Right renal pelvis (tissue), 4 donors: ENCODE measurements at regions not wholly inside any gene's neighbourhood (a gene's known extent, or its start where the extent isn't known, plus 50 kb on each side); places are given as distances from the start of the nearest gene placed in this dataset.

Experiments used
- DNase-seq, 4 donors: peaks; one replicate each; pipeline ENCODE4 v3.0.0-alpha.2; 2013; ENCODE audit warnings: low read depth in 4 of 4, low spot score in 3 of 4, missing footprints in 1 of 4

DNA sequence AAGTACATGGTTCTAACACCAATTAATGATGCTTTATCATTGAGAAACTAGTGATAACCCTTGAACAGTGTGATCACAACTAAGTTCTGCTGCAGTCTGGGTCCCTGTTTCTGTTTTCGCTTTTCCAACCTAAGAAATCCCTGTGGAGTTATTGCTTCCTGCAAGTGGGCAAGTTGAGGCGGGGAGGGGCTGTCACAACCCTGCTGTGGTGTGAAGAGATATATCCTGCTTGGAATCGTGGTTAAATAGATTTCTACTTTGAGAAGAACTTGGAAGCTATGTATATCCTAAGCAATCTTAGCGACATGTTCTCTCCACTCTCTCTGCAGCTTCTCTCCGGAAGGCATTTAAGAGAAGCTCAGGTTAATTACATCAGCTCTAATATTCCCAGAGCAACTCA lies 1223.6 kb downstream of the EPHA7 start:
- no peak for DNase-seq

DNA sequence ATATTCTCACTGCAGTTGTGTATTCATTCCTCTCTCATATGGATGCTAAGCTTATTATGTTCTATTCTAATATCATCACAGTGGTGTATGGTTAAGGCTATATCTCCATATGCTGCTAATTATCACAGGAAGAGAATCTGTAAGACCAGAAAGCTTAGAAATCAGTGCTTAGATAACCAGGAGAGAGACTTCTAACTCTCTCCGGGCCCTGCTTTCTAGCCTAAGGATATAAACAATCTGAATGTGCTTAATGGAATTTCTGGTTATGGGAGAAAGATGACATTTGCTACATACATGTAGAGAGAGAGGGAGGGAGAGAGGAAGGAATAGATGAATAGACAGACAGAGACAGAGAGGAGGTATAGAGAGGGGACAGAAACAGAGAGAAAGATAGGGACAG lies 1231.3 kb downstream of the EPHA7 start:
- no peak for DNase-seq

DNA sequence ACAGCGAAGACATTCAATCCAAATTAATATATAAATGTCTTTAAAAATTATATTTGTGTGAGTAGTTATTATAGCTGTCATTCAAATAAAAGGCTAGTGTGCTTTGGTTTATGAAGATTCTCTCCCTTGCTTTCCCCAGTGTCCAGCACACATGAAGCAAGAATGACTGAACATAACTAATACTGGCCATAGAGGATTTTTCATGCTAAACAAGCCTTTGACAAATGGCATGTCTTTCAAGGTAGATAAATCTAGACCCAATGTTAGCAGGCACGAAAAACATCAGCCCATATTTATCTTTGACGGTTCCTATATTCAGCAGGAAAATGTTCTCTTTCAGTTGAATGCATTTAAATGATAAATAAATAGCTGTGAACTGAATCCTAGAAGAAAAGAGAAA lies 1234.4 kb downstream of the EPHA7 start:
- no peak for DNase-seq

DNA sequence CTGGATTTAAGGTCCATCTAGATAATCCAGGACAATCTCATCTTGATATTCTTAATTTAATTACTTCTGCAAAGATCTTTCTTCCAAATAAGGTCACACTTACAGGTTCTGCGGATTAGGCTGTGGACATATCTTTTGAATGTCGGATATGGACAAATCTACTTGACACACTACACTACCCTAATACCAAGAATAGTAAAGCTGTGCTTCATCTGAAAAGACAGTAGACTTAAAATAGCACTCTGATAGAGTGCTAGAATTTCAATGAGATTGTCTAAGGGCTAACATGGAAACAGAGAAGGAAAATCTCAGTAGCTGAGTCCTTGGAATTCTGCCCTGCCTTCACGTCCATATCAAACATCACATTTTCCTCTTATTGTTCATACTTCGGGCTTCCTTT lies 1238.0 kb downstream of the EPHA7 start:
- DNase-seq: no peak

DNA sequence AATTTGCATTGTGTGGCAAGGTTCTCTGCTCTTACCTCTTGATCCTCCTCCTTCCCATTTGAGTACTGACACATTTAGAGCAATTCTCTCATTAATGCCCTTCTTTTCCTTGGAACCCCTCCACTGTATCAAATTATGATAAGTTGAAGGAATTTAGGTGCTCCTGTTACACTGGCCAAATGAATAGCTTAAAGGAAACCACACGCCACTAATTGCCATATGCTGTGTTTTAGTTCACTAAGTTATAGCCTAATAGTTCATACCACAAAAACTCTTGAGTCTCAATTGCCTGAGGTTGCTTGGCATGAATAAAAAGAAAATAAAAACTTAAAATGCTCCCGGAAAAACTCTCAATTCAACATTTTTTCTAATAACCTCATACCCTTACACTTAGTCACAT lies 1239.3 kb downstream of the EPHA7 start:
- DNase-seq: no peak

DNA sequence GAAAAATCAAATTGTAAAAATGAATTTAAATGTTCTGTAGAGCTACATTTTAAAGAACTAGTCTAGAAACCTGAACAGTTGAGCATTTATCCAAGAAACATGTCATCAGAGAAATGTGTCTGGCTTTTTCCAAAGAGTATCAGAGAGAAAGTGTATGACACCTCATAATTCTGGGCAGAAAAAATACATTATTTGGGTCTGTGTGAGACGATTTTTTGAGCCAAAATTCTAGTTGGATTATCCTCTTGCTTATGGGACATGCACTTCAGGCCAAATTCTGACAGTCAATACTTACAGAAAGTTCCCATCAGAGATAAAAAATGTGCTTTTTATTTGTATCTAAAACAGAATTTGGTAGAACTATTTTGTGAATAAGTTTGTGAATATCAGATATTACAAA lies 1242.7 kb downstream of the EPHA7 start:
- DNase-seq: no peak

DNA sequence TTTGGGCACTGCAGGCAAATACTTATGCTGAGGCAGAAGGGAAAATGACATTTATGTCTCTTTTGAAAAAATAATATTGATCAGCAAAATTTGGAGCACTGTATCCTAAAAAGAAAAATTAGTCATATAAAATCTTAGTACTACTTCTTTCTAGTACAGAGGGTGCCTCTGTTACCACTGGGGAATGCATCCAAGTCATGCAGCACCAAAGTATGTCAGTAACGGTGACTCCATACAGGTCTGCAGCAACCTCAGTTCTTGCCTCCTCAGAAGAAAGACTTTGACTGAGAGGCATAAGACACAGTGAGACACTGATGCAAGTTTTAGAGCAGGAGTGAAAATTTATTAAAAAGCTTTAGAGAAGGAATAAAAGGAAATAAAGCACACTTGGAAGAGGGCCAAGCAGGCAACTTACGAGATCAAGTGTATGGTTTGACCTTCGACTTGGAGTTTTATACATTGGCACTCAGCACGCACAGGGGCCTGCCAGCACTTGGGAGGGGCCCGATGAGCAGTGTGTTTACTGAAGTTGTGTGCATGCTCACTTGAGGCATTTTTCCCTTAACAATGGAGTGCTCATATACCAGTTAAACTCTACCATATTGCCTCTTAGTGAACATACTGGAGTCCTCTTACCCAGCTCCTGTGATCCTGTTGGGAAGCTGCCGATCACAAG lies 1244.8 kb downstream of the EPHA7 start:
- no peak for DNase-seq

DNA sequence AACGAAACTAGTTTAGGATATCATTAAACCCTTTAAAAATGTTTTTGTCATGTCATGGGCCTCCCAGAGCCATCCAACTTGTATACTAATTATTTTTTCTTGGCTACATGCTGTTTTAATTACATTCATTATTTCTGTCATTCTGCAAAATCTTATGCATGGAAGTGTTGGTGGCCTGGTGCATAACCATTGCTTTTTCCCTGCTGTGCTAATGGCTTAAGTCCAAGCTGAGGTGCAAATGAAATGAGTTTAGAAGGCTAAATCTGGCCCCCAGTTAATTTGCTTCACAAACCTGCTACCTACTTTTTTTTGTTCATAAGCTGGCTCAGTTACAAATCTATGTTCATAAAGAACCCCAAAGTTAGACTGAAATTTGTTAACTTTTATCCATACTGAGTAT lies 1249.9 kb downstream of the EPHA7 start:
- DNase-seq: no peak

DNA sequence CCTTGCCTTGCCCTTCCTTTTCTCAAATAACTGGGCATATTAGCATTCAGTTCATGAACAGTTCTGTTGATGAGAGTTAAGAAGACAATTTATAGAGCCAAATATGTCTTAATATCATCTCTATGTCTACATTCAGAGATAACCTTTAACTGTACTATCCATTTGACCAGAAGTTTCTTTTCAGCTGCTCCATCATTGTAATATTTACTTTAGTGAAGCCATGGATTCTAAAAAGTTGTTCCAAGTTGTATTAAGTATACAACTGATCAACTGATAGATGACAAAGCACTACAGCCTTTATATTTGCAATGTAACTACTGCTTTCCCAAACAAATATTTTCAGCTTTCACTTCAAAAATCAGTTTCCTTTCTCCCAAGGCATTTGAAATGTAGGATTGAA lies 1252.7 kb downstream of the EPHA7 start:
- no peak for DNase-seq

DNA sequence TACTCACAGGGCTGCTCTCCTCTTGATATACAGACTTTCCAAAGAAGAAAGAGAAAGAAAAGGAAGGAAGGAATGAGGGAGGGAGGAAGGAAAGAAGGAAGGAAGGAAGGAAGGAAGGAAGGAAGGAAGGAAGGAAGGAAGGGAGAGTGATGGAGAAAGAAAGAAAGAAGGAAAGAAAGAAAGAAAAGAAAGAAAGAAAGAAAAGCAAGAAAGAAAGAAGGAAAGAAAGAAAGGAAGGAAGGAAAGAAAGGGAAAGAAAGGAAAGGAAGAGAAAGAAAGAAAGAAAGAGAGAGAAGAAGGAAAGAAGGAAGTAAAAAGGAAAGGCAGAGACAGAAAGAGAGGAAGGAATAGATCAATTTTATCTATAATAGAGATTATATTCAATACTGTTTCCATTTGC lies 1257.4 kb downstream of the EPHA7 start:
- DNase-seq: no peak

DNA sequence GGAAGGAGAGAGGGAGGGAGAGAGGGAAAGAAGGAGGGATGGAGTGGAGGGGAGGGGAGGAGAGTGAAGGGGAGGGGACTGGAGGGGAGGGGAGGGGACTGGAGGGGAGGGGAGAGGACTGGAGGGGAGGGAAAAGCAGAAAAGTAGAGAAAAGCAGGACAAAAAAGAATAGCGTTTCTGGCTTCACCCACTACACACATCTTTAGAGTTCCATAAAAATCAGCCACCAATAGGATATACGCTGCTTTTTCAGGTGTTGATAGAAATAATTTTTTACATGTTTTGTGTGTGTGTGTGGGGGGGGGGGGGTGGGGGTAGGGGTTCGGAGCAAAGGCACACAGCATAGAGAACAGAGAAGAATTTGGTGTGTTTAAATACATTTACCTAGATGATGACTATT lies 1259.1 kb downstream of the EPHA7 start:
- no peak for DNase-seq

DNA sequence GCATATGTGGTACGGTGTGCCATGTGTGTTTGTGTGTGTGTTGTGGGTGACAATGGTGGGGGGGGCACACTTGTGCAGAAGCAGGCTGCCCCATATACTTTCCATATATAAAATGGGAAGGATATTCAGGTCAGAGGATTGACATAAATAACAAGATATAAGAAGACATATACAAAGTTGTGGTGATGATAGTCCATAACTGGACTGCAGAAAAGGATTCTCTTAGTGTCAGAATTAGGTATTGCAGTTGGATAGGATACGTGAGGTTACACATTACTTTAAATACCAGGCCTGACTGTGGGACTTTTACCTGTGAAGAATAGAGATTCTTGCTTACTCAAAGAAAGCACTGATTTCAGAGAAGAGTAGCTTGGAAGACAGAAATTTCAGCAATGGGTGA lies 1260.3 kb downstream of the EPHA7 start:
- no peak for DNase-seq

DNA sequence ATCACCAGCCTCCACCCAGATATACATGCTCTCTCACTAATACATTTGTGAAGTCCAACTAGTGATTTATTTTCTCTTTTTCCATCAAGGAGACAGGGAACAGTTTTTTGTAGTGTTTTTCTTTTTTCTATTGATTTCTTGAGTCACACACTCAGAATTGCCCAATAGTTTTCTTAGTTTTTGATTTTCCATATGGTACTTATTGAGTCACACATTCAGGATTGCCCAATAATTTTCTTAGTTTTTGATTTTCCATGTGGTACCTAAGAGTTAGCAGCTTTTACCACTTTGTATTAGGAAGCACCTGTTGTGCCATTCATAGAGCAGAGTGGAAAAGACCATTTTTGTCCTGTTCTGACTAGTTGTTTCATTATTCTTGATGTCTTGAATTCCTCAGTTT lies 1268.8 kb downstream of the EPHA7 start:
- DNase-seq: no peak

DNA sequence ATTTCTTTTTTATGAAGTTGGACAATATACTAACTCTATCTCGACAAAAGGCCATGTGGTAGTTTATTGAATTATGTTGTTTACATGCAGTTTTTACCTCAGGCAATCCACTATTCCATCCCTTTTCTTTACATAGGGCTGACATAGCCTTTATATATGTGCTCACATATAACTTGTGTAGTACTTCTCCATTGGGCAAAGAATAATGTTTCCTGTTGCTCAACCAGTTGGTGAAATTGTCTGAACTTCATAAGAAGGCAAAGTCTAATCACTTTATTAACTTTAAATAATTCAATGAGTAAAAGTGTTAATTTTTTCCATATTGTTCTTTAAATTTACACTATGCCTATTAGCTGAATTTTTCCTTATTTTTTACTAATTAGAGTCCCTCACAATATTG lies 1272.1 kb downstream of the EPHA7 start:
- DNase-seq: no peak

DNA sequence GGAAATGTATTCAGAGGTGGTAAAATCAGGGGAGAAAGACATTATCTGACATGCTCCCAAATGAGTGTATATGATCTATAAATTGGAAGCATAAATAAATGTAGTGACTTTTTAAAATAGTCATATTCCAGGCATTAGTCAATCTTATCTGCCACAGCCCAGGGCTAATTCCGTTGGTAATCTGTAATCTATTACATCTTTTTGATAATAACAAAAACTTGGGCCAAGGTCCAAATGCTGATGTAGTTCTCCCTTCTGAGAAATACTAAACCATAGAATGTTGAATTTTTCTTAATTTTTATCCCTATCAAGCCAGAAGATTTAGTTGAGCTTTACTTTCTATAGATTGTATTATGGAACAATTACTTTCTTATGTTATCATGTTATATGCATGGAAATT lies 1279.8 kb downstream of the EPHA7 start:
- DNase-seq: no peak

DNA sequence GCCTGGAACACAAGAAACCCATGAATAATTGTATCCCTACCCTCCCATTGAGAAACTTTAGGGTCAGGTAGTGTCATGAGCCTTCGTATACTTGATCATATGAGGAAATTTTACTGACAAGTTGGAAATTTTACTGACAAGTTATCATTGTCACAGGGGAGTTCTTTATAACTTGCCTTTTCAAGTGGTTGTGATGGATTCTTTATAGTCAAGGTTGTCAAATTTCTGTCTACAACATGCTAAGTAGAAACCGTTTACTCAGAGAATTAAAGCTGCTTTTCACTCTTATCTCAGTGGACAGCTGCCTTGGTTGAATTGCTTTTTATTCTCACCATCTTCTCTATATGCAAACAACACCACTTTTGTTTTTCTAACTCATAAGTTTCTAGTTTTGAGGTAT lies 1286.4 kb downstream of the EPHA7 start:
- no peak for DNase-seq

DNA sequence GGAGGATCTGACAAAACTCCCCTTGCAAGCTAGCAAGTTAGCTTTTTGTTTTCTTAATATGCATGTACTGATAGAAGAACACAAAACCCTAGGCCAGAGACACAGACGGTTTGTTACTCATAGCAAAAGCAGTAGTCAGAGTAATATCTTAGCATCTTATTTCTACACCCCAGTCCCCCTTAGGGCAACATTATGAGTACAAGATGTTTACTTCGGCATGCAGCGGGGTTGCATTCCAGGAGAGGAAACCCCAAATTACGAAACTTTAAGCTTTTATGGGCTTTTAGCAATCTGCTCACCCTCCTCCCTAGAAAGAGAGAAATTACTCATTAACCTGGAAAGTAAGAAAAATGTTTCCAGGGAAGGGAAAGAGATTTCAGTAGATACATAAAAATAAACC lies 1286.9 kb downstream of the EPHA7 start:
- no peak for DNase-seq

DNA sequence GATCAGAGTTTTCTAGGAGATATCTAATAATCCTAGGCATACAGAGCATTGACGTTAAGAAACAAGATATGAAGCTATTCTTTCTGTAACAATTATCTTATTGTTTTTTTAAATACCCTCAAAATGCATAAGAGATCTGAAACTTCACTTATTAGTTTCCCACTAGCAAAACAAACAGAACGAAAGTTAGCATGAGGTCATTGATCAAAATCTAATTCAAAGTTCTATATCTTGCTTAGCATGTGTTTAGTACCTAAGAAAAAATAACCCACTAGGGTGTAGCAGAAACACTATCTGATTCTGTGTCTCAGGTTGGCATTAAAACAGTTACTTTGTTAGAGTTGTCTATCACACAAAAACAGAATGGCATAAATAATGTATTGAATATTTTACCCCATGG lies 1288.4 kb downstream of the EPHA7 start:
- DNase-seq: no peak

DNA sequence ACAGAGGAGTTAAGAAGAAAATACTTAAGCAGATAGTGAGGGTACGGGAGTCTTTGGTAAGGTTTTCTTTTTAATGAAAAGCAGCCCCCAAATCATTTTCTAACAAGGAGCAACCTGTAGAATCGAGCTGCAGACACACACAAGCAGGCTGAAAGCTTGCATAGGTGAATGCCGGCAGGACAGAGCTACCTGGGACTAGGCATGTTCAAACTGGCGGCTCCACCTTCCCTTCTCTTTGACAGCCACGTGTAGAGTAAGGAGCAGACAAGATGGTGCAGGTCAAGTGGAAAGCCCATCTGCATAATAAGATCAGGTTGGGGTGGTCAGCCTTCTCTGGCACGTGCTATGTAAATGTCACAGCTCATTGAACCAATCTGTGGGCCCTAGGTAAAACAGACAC lies 1292.4 kb downstream of the EPHA7 start:
- DNase-seq: no peak

DNA sequence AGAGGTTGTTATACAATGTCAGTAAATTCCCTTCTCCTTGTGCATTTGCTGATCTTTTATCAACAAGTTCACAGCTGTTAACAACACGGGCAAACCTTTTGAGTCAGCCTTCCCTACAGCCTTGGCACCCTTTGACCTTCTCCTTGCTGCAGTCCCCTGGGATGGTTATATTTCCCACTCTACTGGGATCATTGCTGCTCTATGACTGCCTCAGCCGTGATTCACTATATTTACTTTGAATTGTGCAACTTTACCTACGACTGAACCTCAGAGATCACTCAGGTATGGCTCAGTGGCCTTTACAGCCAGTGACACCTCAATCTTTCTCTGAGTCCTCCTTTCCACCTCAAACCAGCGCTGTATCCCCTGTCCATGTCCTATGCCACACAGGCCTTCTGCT lies 1293.3 kb downstream of the EPHA7 start:
- DNase-seq: no peak

DNA sequence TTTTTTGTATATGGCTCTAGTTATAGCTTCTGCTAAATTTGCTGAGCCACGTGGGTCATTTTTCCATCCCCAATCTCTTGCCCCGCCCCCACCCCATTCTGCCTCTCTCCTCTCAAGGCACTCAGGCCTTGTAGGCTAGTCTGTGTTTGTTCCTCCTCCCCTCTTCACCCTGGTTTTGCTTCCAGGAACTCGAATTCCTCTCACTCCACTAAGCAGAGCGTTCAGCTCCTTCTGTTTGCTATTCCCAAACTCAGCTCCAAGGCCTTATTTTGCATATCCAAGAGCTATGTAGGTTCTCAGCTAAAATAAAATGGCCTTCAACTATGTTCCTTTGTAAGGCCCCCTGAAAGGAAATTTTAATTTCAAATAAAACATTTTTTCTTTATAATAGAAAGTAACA lies 1293.7 kb downstream of the EPHA7 start:
- DNase-seq: no peak

DNA sequence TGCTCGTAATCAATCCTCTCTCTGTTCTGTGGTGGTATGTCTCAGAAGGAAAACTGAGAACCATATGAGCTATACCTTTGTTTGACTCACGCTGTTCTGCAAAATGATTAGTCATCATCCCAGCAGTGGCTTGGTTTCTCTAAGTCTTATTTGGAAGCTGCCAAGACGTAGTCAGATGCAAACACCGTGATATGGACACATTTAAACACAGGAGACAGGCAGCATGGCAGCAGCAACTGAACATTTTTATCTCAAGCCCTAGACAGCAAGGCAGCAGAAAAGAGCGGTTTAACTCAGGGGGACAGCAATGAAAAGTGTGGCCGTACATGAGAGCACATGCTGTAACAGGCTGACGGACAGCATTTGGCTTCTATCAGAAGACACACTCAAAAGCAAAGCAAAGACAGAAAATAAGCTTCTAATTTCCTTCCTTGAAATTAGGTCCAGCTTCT lies 1295.1 kb downstream of the EPHA7 start:
- DNase-seq: peak in 3 of 4 donors; percentile 22 to 48 (median 35)

DNA sequence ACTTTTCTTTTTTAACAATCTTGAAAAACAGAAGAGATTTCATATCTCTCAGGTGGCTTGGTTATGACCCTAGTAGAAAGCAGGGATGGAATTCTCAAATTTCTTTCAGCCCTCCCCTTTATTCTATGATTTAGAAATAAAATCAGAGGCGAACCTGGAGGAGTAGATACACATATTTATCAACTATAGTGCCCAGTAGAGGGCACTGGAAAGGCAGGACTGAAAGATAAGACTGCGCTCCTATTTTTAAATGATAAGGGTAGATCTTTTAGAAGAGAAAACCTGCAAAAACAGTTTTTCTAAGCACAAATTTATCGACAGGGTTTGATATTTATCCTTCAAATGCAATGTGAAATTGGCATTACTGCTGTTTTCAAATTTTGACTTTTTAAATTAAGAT lies 1296.6 kb downstream of the EPHA7 start:
- DNase-seq: peak in 1 of 4 donors; percentile 6
